H9 (cell line): ENCODE measurements at regions not wholly inside any gene's neighbourhood (a gene's known extent, or its start where the extent isn't known, plus 50 kb on each side); places are given as distances from the start of the nearest gene placed in this dataset.

Experiments used
- DNase-seq: peaks from one replicate; pipeline ENCODE4 v3.0.0-alpha.2; 2017
- H2AFZ ChIP-seq: one replicate; pipeline ENCODE4 v1.6.1; 2013; ENCODE audit warnings: mild to moderate bottlenecking, low read length, control low read depth, moderate library complexity
- H2AK5ac ChIP-seq: 2 replicates; pipeline ENCODE4 v1.6.1; 2013; ENCODE audit warnings: low read length, control low read depth, mixed read lengths; ENCODE audit not compliant: insufficient read length
- H2BK120ac ChIP-seq: one replicate; pipeline ENCODE4 v1.6.1; 2013; ENCODE audit warnings: low read depth, mild to moderate bottlenecking, low read length, control low read depth, inconsistent platforms; ENCODE audit not compliant: poor library complexity, severe bottlenecking
- H2BK12ac ChIP-seq: 2 replicates; pipeline ENCODE4 v1.6.1; 2013; ENCODE audit warnings: low read length, control low read depth, mixed read lengths, low read depth; ENCODE audit not compliant: insufficient read length
- H2BK15ac ChIP-seq: 2 replicates; pipeline ENCODE4 v1.6.1; 2013; ENCODE audit warnings: low read depth, low read length, control low read depth
- H2BK20ac ChIP-seq: one replicate; pipeline ENCODE4 v1.6.1; 2013; ENCODE audit warnings: low read depth, mild to moderate bottlenecking, low read length, control low read depth, inconsistent platforms; ENCODE audit not compliant: poor library complexity, severe bottlenecking
- H2BK5ac ChIP-seq: 2 replicates; pipeline ENCODE4 v1.6.1; 2013; ENCODE audit warnings: low read length, control low read depth, mixed read lengths; ENCODE audit not compliant: insufficient read length
- H3K14ac ChIP-seq: 2 replicates; pipeline ENCODE4 v1.6.1; 2013; ENCODE audit warnings: low read length, control low read depth; ENCODE audit not compliant: insufficient read depth
- H3K18ac ChIP-seq: 2 replicates; pipeline ENCODE4 v1.6.1; 2013; ENCODE audit warnings: low read depth, mild to moderate bottlenecking, mixed read lengths, low read length, control low read depth; ENCODE audit not compliant: insufficient read length
- H3K23ac ChIP-seq: 2 replicates; pipeline ENCODE4 v1.6.1; 2013; ENCODE audit warnings: low read length, control low read depth, mixed read lengths, low read depth; ENCODE audit not compliant: insufficient read length
- H3K23me2 ChIP-seq: 2 replicates; pipeline ENCODE4 v1.6.1; 2013; ENCODE audit warnings: low read depth, mild to moderate bottlenecking, mixed read lengths, low read length, control low read depth; ENCODE audit not compliant: insufficient read length, poor library complexity, severe bottlenecking
- H3K27ac ChIP-seq: 2 replicates; pipeline ENCODE4 v1.5.1; 2013; ENCODE audit warnings: low read length, control low read depth, mixed read lengths, low read depth; ENCODE audit not compliant: insufficient read length
- H3K27me3 ChIP-seq: 2 replicates; pipeline ENCODE4 v1.6.1; 2013; ENCODE audit warnings: low read length, control low read depth, inconsistent platforms; ENCODE audit not compliant: insufficient read depth
- H3K4ac ChIP-seq: 2 replicates; pipeline ENCODE4 v1.6.1; 2013; ENCODE audit warnings: low read depth, mild to moderate bottlenecking, control low read depth, inconsistent platforms, low read length, moderate library complexity
- H3K4me1 ChIP-seq: 2 replicates; pipeline ENCODE4 v1.6.1; 2013; ENCODE audit warnings: low read length, control low read depth, inconsistent platforms; ENCODE audit not compliant: insufficient read depth
- H3K4me2 ChIP-seq: 2 replicates; pipeline ENCODE4 v1.6.1; 2013; ENCODE audit warnings: low read length, control low read depth, mixed read lengths; ENCODE audit not compliant: insufficient read length, insufficient read depth
- H3K56ac ChIP-seq: 2 replicates; pipeline ENCODE4 v1.6.1; 2013; ENCODE audit warnings: low read depth, mild to moderate bottlenecking, mixed read lengths, low read length, control low read depth; ENCODE audit not compliant: insufficient read length
- H3K79me1 ChIP-seq: 2 replicates; pipeline ENCODE4 v1.6.1; 2013; ENCODE audit warnings: low read depth, mild to moderate bottlenecking, moderate library complexity, low read length, control low read depth, inconsistent platforms; ENCODE audit not compliant: insufficient read depth, poor library complexity, severe bottlenecking
- H3K79me2 ChIP-seq: 2 replicates; pipeline ENCODE4 v1.6.1; 2013; ENCODE audit warnings: low read length, control low read depth, inconsistent platforms; ENCODE audit not compliant: insufficient read depth
- H3K9ac ChIP-seq: 2 replicates; pipeline ENCODE4 v1.6.1; 2013; ENCODE audit warnings: low read length, control low read depth, mixed read lengths; ENCODE audit not compliant: insufficient read length; ENCODE audit errors: extremely low read depth
- H3K9me3 ChIP-seq: one replicate; pipeline ENCODE4 v1.6.1; 2013; ENCODE audit warnings: low read depth, low read length, inconsistent platforms; ENCODE audit not compliant: control insufficient read depth
- H3T11ph ChIP-seq: one replicate; pipeline ENCODE4 v1.6.1; 2013; ENCODE audit warnings: mild to moderate bottlenecking, low read length, control low read depth, inconsistent platforms
- H4K20me1 ChIP-seq: one replicate; pipeline ENCODE4 v1.6.1; 2013; ENCODE audit not compliant: control insufficient read depth, insufficient read length, insufficient read depth
- H4K5ac ChIP-seq: 2 replicates; pipeline ENCODE4 v1.6.1; 2013; ENCODE audit warnings: low read depth, mild to moderate bottlenecking, mixed read lengths, low read length, control low read depth; ENCODE audit not compliant: insufficient read length
- H4K8ac ChIP-seq: replicated peaks from 2 replicates; pipeline ENCODE4 v1.6.1; 2013; ENCODE audit warnings: low read length, control low read depth, mixed read lengths, low read depth; ENCODE audit not compliant: insufficient read length
- H4K91ac ChIP-seq: 2 replicates; pipeline ENCODE4 v1.6.1; 2013; ENCODE audit warnings: low read depth, mild to moderate bottlenecking, moderate library complexity, mixed read lengths, low read length, control low read depth; ENCODE audit not compliant: insufficient read length
- H3K27ac Mint-ChIP-seq, 3 experiments: 2 replicates in 2 of 3; 3 replicates in 1 of 3; pipeline ENCODE4 v1.8.0; 2020 to 2021; ENCODE audit warnings: mixed read lengths in 3 of 3, mild to moderate bottlenecking in 1 of 3, moderate library complexity in 1 of 3
- H3K27me3 Mint-ChIP-seq: 2 replicates; pipeline ENCODE4 v1.8.0; 2021; ENCODE audit warnings: low read depth, mild to moderate bottlenecking, moderate library complexity, mixed read lengths
- H3K36me3 Mint-ChIP-seq, 3 experiments: 2 replicates in 2 of 3; 3 replicates in 1 of 3; pipeline ENCODE4 v1.8.0; 2020 to 2021; ENCODE audit warnings: low read depth in 3 of 3, mixed read lengths in 3 of 3; ENCODE audit not compliant: insufficient read depth in 1 of 3
- H3K4me1 Mint-ChIP-seq, 2 experiments: 2 replicates each; pipeline ENCODE4 v1.8.0; 2020; ENCODE audit warnings: mixed read lengths in 2 of 2
- H3K4me3 Mint-ChIP-seq, 2 experiments: 2 replicates in 1 of 2; 3 replicates in 1 of 2; pipeline ENCODE4 v1.8.0; 2020 to 2021; ENCODE audit warnings: mild to moderate bottlenecking in 2 of 2, mixed read lengths in 2 of 2, moderate library complexity in 1 of 2
- H3K9me3 Mint-ChIP-seq, 2 experiments: 2 replicates in 1 of 2; 3 replicates in 1 of 2; pipeline ENCODE4 v1.8.0; 2020; ENCODE audit warnings: mild to moderate bottlenecking in 2 of 2, mixed read lengths in 2 of 2, moderate library complexity in 1 of 2
- CTCF ChIP-seq: fragments of 200-600 bp; sonication (generic); conservative IDR thresholded peaks from 3 replicates; pipeline ENCODE4 v1.8.0; 2021; ENCODE audit warnings: antibody characterized with exemption, mild to moderate bottlenecking
- WGBS: extraction: QIAGEN DNeasy Blood & Tissue Kit; methylation state at CpG from one replicate; pipeline ENCODE4 v1.1.7; 2013; ENCODE audit warnings: missing lambda C conversion rate, low lambda C conversion rate, mixed read lengths; ENCODE audit not compliant: insufficient read length; ENCODE audit errors: extremely low coverage; 5-methylcytosine and 5-hydroxymethylcytosine counted together

- TF ChIP-seq CTCF = no peak
- no peaks in the 10 kb centered on the region for H3K27me3 Mint-ChIP-seq
- no CpG with 5 or more reads among the region's 3 CpGs for WGBS
- Histone ChIP-seq H2BK15ac (no peak overlapping the region), H4K91ac (no peak overlapping the region), H3K27ac (no peak overlapping the region), H3K9ac (no peak overlapping the region), H2BK120ac (no peak overlapping the region), H3K14ac (no peak overlapping the region), H3K79me2 (no peaks in the 10 kb centered on the region), H3K23ac (no peak overlapping the region), H3K18ac (no peak overlapping the region), H3K56ac (no peak overlapping the region), H2AK5ac (no peak overlapping the region), H3K4me2 (no peak overlapping the region), H4K20me1 (no peaks in the 10 kb centered on the region), H3K9me3 (no peaks in the 10 kb centered on the region), H3K27me3 (no peaks in the 10 kb centered on the region), H3K4ac (no peak overlapping the region), H3T11ph (no peak overlapping the region), H2BK12ac (no peak overlapping the region), H4K5ac (no peak overlapping the region), H3K4me1 (no peaks in the 10 kb centered on the region), H2BK5ac (no peak overlapping the region), H4K8ac (no peak overlapping the region), H2BK20ac (no peak overlapping the region), H3K79me1 (no peaks in the 10 kb centered on the region), H2AFZ (no peak overlapping the region), H3K23me2 (no peaks in the 10 kb centered on the region)
- no peak overlapping the region; a peak in 1 of 7 replicates for H3K27ac Mint-ChIP-seq
- no peak overlapping the region for H3K4me3 Mint-ChIP-seq
- H3K9me3 Mint-ChIP-seq = no peaks in the 10 kb centered on the region
- DNase-seq = no peak
- no peaks in the 10 kb centered on the region for H3K4me1 Mint-ChIP-seq
- H3K36me3 Mint-ChIP-seq = peaks cover 5 to 12% (median 12%) of the 10 kb centered on the region in 3 experiments; a peak in 5 of 7 replicates
Measured at GRCh38 chr9:23611869-23612268, 214.2 kb downstream of the ELAVL2 start.
